ENCODE measurements at regions not wholly inside any gene's neighbourhood (a gene's known extent, or its start where the extent isn't known, plus 50 kb on each side); places are given as distances from the start of the nearest gene placed in this dataset.
A peak's percentile ranks its signal among the peaks of the same experiment; 100 is the strongest.
"Not testable (repeated sequence)": the region's sequence is repeated elsewhere in the genome, so short reads cannot be mapped to it uniquely, and the experiment has no call there.

DNA sequence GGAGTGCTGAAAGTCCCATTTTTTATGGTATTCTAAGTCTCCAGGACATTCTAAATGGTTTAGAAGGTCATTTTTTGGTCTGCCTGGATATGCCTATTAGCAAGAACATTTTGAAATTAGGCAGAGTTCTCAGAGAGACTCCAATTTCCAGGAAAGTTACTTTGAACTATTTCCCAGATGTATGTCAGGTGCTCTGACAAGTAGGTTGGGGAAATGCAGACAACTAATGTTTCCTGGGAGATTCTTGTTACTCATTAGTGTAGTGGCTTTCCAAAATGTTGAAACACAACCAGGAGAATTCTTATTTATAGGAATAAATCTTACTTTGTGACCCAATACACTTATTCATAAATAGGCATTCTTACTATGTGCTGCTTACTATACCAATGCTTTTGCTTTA lies 268.4 kb downstream of the ZNF37A start:
- not testable (repeated sequence) for DNase-seq (ENCODE audit: low read depth, low spot score)

DNA sequence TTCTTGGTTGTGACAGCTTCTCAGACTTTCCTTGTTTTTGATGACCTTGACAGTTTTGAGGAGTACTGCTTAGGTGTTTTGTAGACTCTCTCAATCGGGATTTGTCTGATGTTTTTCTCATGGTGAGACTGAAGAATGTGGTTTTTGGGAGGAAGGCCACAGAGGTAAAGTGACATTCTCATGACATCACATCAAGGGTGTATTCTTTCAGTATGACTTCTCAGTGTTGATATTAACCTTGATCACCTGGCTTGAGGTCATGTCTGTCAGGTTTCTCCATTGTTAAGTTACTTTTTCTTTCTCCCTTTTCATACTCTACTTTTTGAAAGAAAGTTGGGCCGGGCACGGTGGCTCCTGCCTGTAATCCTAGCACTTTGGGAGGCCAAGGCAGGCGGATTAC lies 269.9 kb downstream of the ZNF37A start:
- not testable (repeated sequence) for DNase-seq (ENCODE audit: low read depth, low spot score)

DNA sequence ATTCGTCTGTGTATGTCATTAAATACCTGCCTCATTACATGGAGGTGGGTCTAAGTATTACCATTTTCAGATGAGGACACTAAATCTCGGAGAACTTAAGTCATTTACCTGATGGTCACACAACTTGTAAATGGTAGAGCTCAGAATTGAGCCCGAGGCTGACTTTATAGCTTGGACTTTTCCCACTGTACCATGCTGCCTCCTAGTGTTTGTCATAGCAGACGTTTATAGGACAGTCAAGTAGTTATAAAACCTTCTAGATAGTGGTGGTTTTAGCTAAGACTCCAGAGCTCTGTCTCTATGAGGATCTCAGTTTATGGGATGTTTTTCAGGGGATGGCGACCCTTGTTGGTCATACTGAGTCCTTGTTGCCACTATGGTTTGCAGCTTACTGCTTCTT lies 271.8 kb downstream of the ZNF37A start:
- DNase-seq (ENCODE audit: low read depth, low spot score), result not testable (repeated sequence)

DNA sequence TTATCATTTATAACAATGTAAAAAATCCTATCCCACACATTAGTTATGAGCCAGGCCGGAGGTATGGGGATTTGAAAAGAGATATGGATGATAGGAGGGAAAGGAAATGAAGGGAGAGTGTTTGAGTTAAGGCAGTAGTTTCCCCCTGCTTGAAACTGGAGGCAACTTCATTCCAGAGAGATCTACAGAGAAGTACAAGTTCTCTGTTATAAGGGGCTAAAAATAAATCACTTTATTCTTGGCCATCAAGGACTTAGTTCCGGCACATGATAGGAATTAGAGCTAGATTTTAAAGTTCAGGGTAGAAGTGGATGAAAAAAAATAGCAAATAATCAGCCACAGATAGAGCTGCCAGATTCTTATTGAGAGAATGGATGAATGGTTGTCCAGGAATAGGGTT lies 289.7 kb downstream of the ZNF37A start:
- DNase-seq (ENCODE audit: low read depth, low spot score), result not testable (repeated sequence)

DNA sequence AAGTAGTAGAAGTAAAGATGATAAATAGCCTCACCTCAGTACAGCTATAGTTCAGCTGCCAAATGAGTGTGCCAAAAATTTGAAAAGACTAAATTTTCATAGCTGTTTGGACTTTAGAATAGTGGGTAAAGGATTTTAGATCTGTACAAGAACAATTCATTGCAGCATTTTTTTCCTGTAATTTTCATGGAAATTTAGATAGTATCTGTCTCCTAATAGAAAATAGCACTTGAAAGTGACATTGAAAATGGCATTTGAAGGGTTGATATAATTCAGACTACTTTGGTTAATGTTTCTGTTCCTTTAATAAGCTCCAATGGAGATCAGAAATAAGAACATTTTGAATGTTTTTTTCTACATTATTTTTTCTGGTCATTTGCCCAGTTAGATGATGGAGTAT lies 292.7 kb downstream of the ZNF37A start:
- not testable (repeated sequence) for DNase-seq (ENCODE audit: low read depth, low spot score)

DNA sequence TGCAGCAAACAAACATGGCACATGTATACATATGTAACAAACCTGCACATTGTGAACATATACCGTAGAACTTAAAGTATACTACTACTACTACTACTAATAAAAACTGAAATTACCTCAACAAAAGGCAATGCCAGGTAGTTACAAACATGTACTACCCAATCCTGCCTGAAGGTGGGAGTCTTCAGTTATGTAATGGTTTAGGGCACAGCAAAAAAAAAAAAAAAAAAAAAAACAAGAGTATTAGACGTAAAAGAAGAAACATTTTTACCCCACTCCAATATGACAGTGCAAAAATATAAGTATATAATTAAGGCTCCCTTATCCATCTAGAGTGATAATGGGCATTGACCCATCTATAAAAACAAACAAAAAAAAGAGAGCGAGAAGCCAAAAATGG lies 296.6 kb downstream of the ZNF37A start:
- peak; percentile 1 for DNase-seq (ENCODE audit: low read depth, low spot score)

DNA sequence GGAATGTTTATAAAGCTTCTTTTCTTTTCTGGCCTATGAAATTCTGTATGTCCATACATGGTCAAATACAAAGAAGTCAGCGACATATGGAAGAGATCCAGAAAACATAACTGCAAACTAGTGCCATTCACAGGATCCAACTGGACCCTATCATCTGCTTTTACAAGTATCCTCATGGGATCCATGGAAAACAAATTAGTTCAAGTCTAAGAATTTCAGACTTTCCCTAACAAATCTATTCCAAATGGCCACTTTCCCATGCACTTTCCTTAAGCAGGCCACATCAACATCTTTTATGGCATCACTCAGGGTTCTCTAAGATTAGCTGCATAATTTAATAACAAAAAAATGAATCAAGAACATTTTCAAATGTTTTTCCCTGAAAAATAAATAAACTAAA lies 301.3 kb downstream of the ZNF37A start:
- not testable (repeated sequence) for DNase-seq (ENCODE audit: low read depth, low spot score)

DNA sequence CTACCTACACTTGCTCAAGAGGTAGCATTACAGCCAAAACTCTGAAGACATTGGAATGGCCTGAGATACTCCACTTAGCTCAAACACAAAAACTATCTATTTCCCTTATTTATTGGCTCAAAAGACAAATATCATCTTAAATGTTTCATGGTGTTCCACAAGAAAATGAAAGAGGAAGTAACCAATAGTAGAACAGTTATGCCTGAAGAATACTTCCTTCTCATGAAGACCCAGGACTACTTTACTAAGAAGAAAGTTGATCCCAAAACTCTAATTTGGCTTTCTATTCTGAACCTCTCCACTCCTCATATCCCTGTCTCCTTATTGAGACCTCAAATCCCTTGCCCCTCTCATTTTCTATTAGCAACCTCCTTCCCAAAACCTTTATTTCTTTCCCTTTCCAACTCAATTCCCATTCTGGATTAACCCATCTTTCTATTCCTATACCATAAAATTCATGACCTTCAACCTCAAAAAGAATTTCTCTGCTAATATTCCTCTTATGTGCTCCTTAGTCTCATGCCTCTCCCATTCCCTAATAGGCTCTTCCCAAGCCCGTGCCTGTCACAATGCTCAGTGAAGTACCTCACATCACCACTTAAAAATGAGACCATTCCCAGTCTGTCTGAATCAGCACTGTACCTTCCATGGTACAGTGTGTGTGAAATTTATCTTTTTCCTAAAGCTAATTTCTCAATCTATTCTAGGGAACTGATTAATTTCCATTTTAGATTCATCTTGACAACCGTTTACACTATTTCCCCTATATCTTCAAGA lies 302.2 kb downstream of the ZNF37A start:
- DNase-seq (ENCODE audit: low read depth, low spot score), result not testable (repeated sequence)

DNA sequence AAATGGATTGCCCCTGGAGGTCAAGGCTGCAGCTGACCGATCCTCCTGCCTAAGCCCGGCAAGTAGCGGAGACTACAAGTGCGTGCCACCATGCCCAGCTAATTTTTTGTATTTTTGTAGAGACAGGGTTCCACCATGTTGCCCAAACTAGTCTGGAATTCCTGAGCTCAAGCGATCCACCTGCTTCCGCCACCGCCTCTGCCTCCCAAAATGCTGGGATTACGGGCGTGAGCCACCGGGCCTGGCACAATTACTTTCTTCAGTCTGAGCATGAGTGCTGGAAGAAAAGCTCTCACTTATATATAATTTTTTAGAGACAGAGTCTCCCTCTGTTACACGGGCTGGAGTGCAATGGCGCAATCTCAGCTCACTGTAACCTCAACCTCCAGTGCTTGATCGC lies 307.4 kb downstream of the ZNF37A start:
- DNase-seq (ENCODE audit: low read depth, low spot score), result not testable (repeated sequence)

DNA sequence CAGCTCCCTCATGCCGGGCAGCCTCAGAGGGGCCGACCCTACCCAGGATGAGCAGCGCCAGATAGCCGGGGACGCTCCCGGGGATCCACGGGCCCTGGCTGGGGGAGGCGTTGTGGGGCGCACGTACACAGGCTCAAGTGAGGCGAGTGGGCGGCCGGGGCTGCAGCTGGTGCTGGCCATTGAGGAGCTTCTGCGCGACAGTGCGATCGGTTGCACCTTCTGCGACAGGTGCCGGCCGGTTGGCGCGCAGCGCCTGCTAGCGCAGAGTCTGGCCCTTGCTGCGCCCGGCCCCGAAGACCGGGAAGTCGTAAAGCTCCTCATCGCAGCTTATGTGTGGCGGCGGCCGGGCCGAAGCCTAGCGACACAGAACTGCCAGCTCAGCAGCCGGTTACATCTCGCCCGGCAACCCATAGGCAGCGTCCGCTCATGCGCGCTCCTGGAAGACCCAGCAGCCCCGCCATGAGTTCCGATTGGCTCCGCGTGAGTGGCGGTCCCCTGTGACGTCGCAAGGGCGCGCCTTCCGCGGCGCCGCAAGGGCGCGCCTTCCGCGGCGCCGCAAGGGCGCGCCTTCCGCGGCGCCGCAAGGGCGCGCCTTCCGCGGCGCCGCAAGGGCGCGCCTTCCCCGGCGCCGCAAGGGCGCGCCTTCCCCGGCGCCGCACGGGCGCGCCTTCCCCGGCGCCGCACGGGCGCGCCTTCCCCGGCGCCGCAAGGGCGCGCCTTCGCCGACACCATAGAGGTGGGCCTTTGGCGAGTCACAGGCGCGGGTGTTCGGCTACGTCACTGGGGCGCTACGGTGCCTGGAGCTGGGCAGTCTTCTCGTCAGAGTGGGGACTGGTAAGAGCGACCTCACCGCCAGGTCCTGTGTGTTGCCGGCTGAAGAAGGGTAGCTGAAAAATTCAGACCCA lies 308.6 kb downstream of the ZNF37A start:
- DNase-seq (ENCODE audit: low read depth, low spot score), result peak; percentile 82

DNA sequence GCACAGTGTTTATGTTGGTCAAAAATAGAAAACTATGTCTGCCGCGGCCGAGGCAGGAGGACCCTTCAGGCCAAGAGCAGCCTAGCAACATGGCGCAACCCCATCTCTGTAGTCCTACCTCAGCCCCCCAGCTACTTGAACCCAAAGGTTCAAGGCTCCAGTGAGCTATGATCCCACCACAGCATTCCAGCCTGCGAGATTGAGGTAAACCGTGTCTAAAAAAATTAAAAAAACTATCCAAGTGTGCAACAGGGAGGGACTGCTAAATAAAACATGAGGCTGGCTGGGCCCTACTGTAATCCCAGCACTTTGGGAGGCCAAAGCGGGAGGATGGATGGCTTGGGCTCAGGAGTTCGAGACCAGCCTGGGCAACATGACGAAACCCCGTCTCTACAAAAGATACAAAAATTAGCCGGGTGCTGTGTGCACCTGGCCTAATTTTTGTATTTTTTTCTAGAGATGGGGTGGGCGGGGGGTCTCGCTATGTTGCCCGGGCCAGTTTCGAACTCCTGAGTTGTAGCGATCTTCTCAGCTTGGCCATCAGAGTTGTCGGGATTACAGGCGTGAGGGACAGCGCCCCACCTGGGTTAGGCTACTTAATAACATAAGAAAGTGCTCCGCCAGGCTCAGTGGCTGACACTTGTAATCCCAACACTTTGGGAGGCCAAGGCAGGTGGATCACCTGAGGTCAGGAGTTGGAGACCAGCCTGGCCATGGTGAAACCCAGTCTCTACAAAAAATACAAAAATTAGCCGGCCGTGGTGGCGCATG lies 309.4 kb downstream of the ZNF37A start:
- not testable (repeated sequence) for DNase-seq (ENCODE audit: low read depth, low spot score)

DNA sequence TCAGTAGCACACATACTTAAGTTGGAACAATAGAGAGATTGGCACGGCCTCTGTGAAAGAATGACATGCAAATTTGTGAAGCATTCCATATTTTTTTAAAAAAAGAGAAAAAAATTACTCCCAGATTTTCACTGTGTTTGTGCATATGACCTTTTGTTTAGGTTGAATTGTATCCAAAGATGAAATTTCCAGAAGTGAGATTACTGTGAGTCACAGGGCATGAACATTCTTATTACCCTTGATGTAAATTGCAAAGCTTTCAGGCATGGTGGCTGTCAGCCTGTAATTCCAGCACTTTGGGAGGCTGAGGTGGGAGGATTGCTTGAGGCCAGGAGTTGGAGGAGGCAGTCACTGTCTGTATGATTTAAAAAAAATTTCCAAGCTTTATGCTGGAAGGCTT lies 329.5 kb downstream of the ZNF37A start:
- DNase-seq (ENCODE audit: low read depth, low spot score), result not testable (repeated sequence)

DNA sequence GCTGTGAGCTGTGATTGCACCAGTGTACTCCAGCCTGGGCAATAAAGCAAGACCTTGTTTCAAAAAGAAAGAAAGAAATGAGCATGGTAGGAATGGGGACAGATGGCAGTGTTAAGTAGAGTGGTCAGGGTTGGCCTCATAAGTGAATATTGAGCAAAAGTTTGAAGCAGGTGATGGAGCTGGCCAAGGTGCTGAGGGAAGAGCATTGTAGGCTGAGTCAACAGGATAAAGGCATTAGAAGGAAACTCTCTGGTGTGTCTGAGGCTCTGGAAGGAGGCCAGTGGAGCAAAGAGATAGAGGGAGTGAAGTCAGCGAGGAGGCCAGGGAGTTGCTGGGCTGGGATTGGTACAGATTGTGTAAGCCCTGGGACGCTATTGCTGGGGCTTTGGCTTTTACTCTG lies 336.1 kb downstream of the ZNF37A start:
- DNase-seq (ENCODE audit: low read depth, low spot score), result not testable (repeated sequence)

DNA sequence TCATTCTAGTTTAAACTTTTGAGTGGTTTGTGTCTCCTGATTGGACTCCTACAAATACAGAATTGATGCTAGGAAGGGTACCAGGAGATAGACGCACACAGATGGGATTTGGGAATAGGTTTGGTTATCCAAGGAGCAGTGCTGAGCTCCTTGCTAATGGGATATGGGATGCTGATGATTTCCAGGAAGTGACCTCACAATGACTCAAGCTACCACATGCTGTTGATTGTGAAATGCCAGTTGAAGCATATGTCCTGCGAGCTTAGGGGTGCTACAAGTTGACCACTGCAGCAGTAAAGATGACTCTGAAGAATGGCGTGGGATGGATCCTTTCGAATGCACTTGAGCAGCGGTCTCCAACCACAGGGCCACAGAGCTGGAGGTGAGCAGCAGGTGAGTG lies 343.2 kb downstream of the ZNF37A start:
- DNase-seq (ENCODE audit: low read depth, low spot score), result not testable (repeated sequence)

DNA sequence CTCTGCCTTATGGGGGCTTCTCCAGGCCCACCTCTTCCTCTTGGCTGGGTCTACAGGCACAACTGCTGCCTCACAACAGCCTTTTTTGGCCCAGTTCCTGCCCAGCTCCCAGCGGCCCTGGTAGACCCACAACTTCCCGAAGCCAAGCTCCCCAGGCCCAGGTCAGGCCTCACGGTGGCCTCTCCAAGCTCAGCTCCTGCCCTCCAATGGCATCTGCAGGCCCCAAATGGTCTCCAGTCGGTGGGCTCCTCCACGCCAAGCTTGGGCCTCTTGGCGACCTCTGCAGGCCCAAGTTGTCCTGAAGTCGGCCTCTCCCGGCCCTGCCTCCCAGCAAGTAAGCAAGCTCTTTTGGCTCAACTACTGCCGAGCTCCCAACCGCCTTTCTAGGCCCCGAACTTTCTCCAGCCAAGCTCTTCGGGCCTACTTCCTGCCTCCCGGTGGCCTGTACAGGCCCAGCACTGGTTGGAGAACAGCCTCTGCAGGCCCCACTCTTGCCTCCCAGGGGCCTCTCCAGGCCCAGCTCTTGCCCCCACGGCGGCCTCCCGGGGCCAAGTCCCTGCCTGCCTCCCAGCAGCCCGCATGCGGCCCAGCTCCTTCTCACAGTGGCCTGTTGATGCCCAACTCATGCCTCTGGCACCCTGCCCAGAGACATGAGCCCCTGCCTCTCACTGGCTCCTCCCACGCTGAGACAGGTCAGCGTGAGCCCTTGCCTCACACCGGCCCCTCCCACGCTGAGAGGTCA lies 354.6 kb downstream of the ZNF37A start:
- DNase-seq (ENCODE audit: low read depth, low spot score), result not testable (repeated sequence)

DNA sequence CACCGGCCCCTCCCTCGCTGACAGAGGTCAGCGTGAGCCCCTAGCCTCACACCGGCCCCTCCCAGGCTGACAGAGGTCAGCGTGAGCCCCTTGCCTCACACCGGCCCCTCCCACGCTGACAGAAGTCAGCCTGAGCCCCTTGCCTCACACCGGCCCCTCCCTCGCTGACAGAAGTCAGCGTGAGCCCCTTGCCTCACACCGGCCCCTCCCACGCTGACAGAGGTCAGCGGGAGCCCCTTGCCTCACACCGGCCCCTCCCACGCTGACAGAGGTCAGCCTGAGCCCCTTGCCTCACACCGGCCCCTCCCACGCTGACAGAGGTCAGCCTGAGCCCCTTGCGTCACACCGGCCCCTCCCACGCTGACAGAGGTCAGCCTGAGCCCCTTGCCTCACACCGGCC lies 355.5 kb downstream of the ZNF37A start:
- not testable (repeated sequence) for DNase-seq (ENCODE audit: low read depth, low spot score)

DNA sequence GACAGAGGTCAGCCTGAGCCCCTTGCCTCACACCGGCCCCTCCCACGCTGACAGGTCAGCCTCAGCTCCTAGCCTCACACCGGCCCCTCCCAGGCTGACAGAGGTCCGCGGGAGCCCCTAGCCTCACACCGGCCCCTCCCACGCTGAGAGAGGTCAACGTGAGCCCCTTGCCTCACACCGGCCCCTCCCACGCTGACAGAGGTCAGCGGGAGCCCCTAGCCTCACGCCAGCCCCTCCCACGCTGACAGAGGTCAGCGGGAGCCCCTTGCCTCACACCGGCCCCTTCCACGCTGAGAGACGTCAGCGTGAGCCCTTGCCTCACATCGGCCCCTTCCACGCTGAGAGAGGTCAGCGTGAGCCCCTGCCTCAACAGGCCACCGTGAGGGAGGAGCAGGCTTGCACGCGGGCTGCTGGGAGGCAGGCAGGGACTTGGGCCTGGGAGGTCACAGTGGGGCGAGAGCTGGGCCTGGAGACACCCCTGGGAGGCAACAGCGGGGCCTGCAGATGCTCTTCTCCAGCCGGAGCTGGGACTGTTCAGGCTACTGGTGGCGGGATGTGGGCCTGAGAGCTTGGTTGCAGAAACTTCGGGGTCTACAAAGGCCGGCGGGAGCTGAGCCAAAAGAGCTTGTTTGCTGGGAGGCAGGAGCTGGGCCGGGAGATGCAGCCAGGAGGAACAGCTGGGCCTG lies 356.4 kb downstream of the ZNF37A start:
- not testable (repeated sequence) for DNase-seq (ENCODE audit: low read depth, low spot score)

DNA sequence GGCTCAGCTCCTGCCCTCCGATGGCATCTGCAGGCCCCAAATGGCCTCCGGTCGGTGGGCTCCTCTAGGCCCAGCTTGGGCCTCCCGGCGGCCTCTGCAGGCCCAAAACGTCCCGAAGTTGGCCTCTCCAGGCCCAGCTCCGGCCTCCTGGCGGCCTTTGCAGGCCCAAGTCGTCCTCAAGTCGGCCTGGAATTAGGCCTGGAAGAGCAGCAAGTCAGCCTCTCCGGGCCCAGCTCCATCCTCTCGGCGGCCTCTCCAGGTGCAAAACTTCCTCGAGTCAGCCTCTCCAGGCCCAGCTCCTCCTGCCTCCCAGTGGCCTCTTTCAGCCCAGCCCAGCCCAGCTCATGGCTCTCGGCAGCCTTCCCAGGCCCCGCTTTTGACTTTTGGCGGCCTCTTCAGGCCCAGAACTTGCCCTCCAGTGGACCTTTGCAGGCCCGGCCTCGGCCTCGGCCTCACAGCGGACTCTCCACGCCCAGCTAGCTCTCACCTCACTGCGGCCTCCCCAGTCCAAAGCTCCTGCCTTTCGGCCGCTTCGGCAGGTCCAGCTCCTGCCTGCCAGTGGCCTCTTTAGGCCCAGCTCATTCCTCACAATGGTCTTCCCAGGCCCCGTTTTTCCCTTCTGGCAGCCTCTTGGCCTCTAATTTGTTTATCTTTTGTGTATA lies 357.3 kb downstream of the ZNF37A start:
- DNase-seq (ENCODE audit: low read depth, low spot score), result not testable (repeated sequence)
